ENCODE measurements at regions not wholly inside any gene's neighbourhood (a gene's known extent, or its start where the extent isn't known, plus 50 kb on each side); places are given as distances from the start of the nearest gene placed in this dataset.

DNA sequence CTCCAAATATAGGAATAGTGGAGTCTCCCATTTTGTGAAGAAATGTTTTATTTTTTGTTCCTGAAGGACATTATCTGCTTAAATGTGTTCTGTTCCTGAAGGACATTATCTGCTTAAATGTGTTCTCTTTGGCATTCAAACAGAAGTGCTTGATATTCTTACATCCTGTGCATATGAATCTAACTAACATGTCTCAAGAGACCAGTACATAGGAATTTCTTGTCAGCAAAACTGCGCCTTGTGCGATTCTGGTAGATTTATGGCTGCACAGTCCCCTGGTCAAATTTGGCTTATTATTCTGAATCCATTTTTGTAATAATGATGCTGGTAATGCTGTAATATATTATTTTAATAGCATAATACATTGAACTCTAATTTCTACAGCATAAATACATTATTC lies 722.4 kb downstream of the NOVA1 start:
- DNase-seq (ENCODE audit: low read depth): no peak
- H3K4me3 ChIP-seq (ENCODE audit: low read length): no peak overlapping the region
- TF ChIP-seq, protein P1, sequence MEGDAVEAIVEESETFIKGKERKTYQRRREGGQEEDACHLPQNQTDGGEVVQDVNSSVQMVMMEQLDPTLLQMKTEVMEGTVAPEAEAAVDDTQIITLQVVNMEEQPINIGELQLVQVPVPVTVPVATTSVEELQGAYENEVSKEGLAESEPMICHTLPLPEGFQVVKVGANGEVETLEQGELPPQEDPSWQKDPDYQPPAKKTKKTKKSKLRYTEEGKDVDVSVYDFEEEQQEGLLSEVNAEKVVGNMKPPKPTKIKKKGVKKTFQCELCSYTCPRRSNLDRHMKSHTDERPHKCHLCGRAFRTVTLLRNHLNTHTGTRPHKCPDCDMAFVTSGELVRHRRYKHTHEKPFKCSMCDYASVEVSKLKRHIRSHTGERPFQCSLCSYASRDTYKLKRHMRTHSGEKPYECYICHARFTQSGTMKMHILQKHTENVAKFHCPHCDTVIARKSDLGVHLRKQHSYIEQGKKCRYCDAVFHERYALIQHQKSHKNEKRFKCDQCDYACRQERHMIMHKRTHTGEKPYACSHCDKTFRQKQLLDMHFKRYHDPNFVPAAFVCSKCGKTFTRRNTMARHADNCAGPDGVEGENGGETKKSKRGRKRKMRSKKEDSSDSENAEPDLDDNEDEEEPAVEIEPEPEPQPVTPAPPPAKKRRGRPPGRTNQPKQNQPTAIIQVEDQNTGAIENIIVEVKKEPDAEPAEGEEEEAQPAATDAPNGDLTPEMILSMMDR (IDR thresholded peaks at IDR 0.05; ENCODE audit: insufficient read depth, low read depth, low read length, missing control alignments): no peak

DNA sequence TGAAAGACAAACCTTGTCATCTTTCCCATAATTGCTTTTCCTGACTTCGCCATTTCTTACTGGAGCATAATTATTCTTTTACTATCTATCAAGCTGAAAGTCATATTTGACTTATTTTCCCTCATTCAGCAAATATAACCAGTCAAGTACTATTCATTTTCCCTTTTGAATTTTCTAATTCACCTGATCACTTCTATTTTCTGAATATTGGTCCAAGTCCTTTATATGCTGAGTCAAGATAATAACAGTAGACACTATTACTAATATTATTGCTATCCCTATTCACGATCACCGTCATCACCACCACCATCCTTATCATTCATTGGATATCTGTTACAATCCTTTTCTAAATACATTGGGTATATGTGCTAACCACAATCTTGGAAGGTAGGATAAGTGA lies 728.0 kb downstream of the NOVA1 start:
- DNase-seq (ENCODE audit: low read depth): no peak
- H3K4me3 ChIP-seq (ENCODE audit: low read length): no peak overlapping the region
- TF ChIP-seq, protein P1 (IDR thresholded peaks at IDR 0.05; ENCODE audit: insufficient read depth, low read depth, low read length, missing control alignments): no peak

DNA sequence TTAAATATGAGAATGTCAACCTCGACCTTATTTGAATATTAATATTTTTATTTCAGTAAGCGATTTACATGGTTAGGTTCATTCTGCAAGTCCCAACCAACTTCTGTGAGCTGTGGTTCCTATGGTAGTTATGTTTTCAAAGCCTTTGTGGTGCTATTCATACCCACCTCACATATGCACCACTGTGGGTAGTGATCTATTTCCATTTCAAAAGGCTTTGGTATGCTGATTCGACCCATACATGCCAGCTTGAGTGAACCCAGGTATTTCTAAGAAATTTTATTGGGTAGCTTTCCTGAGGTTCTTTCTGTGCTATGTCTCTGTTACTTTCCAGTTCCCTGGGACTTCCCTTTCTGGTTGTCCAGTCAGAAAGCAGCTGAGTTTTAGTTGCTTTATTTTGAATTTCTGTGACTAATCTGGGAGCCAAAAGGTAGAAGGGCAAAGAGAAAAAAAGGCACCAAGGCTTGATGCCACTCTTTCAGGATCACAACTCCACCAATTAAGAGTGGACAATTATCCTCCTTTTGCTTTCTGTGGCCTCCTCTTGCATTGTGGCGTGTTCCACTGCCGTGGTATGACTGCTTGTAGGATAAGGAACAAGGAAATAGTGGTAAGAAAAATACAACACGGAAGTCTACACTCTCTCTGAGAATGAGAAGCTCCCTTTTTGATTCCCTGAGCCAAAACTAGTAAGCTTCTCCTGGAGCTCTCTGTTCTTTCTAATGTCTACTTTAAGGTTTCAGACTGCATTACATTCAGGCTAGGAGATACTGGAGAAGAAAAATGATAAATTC lies 729.1 kb downstream of the NOVA1 start:
- TF ChIP-seq, protein P1 (IDR thresholded peaks at IDR 0.05; ENCODE audit: insufficient read depth, low read depth, low read length, missing control alignments): no peak
- DNase-seq (ENCODE audit: low read depth): no peak
- H3K4me3 ChIP-seq (ENCODE audit: low read length): no peak overlapping the region

- no peak for DNase-seq (ENCODE audit: low read depth)
- no peak overlapping the region for H3K4me3 ChIP-seq (ENCODE audit: low read length)
- TF ChIP-seq, protein P1 (IDR thresholded peaks at IDR 0.05; ENCODE audit: insufficient read depth, low read depth, low read length, missing control alignments): no peak
Measured at GRCh38 chr14:25861406-25861805, 736.4 kb downstream of the NOVA1 start.

- TF ChIP-seq, protein P1 (IDR thresholded peaks at IDR 0.05; ENCODE audit: insufficient read depth, low read depth, low read length, missing control alignments): no peak
- peak; percentile 55 for DNase-seq (ENCODE audit: low read depth)
- no peak overlapping the region for H3K4me3 ChIP-seq (ENCODE audit: low read length)
Measured at GRCh38 chr14:25848601-25849000, 749.2 kb downstream of the NOVA1 start.

GRCh38 chr14:25846246-25846645 lies 751.6 kb downstream of the NOVA1 start:
- TF ChIP-seq, protein P1 (IDR thresholded peaks at IDR 0.05; ENCODE audit: insufficient read depth, low read depth, low read length, missing control alignments): no peak
- H3K4me3 ChIP-seq (ENCODE audit: low read length): no peak overlapping the region
- no peak for DNase-seq (ENCODE audit: low read depth)

Measured in epithelial cell of esophagus (primary cell).